ENCODE measurements at regions not wholly inside any gene's neighbourhood (a gene's known extent, or its start where the extent isn't known, plus 50 kb on each side); places are given as distances from the start of the nearest gene placed in this dataset.

GRCh38 chr2:16478434-16479210 lies 187.0 kb downstream of the CYRIA start:
- Histone ChIP-seq H3K79me2 (replicated peaks; ENCODE audit: insufficient read depth, low read length) (no peaks in the 10 kb centered on the region), H3K36me3 (ENCODE audit: insufficient read depth, low read length) (no peaks in the 10 kb centered on the region), H2AFZ (ENCODE audit: low read depth, low read length) (no peak overlapping the region), H4K20me1 (ENCODE audit: insufficient read depth) (no peaks in the 10 kb centered on the region), H3K27me3 (ENCODE audit: insufficient read depth, low read depth, low read length) (no peaks in the 10 kb centered on the region), H3K9me3 (ENCODE audit: low read length) (no peaks in the 10 kb centered on the region), H3K4me3 (ENCODE audit: low read length) (no peak overlapping the region), H3K9me2 (ENCODE audit: insufficient read depth, low read length) (no peaks in the 10 kb centered on the region), H3F3A (ENCODE audit: insufficient read depth, low read length, poor library complexity, severe bottlenecking) (no peaks in the 10 kb centered on the region), H3K27ac (ENCODE audit: low read length) (no peak overlapping the region), H3K9ac (ENCODE audit: low read length) (no peak overlapping the region), H3K4me2 (ENCODE audit: low read length) (no peak overlapping the region)
- TF ChIP-seq TAF1 (IDR thresholded peaks at IDR 0.05; ENCODE audit: low read depth) (no peak), POLR2AphosphoS5 (IDR thresholded peaks at IDR 0.05) (no peak), MXI1 (conservative IDR thresholded peaks at IDR 0.05; ENCODE audit: poor library complexity, severe bottlenecking) (no peak), RAD21 (conservative IDR thresholded peaks at IDR 0.05) (no peak), SMC3 (conservative IDR thresholded peaks at IDR 0.05; ENCODE audit: poor library complexity) (no peak), CTCF (IDR thresholded peaks at IDR 0.05; ENCODE audit: poor library complexity, severe bottlenecking) (no peak), REST (IDR thresholded peaks at IDR 0.05; ENCODE audit: borderline replicate concordance) (no peak), EZH2 (IDR thresholded peaks at IDR 0.05; ENCODE audit: borderline replicate concordance, insufficient read depth, low read length, poor library complexity, severe bottlenecking) (no peak)

- no peaks in the 10 kb centered on the region for H3K9me2 ChIP-seq (ENCODE audit: insufficient read depth, low read length)
- H4K20me1 ChIP-seq (ENCODE audit: insufficient read depth), result no peaks in the 10 kb centered on the region
- H3K4me3 ChIP-seq (ENCODE audit: low read length), result no peak overlapping the region
- H3K4me2 ChIP-seq (ENCODE audit: low read length), result no peak overlapping the region
- H3K9me3 ChIP-seq (ENCODE audit: low read length), result no peaks in the 10 kb centered on the region
- no peaks in the 10 kb centered on the region for H3K36me3 ChIP-seq (ENCODE audit: insufficient read depth, low read length)
- no peak for TF ChIP-seq RAD21 (conservative IDR thresholded peaks at IDR 0.05)
- H3K27me3 ChIP-seq (ENCODE audit: insufficient read depth, low read depth, low read length), result no peaks in the 10 kb centered on the region
- no peak overlapping the region for H2AFZ ChIP-seq (ENCODE audit: low read depth, low read length)
- H3K79me2 ChIP-seq (replicated peaks; ENCODE audit: insufficient read depth, low read length), result no peaks in the 10 kb centered on the region
- H3K27ac ChIP-seq (ENCODE audit: low read length), result no peak overlapping the region
- H3K9ac ChIP-seq (ENCODE audit: low read length), result no peak overlapping the region
- H3F3A ChIP-seq (ENCODE audit: insufficient read depth, low read length, poor library complexity, severe bottlenecking), result no peaks in the 10 kb centered on the region
Observed at GRCh38 chr2:16477648-16478047, 188.0 kb downstream of the CYRIA start.

- TF ChIP-seq TAF1 (IDR thresholded peaks at IDR 0.05; ENCODE audit: low read depth), result no peak
- Histone ChIP-seq H3K27me3 (ENCODE audit: insufficient read depth, low read depth, low read length) (no peaks in the 10 kb centered on the region), H3K4me2 (ENCODE audit: low read length) (no peak overlapping the region), H3K9ac (ENCODE audit: low read length) (no peak overlapping the region), H3K4me3 (ENCODE audit: low read length) (no peak overlapping the region), H2AFZ (ENCODE audit: low read depth, low read length) (no peak overlapping the region), H3K9me2 (ENCODE audit: insufficient read depth, low read length) (no peaks in the 10 kb centered on the region), H3K79me2 (replicated peaks; ENCODE audit: insufficient read depth, low read length) (no peaks in the 10 kb centered on the region), H3F3A (ENCODE audit: insufficient read depth, low read length, poor library complexity, severe bottlenecking) (no peaks in the 10 kb centered on the region), H3K27ac (ENCODE audit: low read length) (no peak overlapping the region), H3K36me3 (ENCODE audit: insufficient read depth, low read length) (no peaks in the 10 kb centered on the region), H4K20me1 (ENCODE audit: insufficient read depth) (no peaks in the 10 kb centered on the region), H3K9me3 (ENCODE audit: low read length) (no peaks in the 10 kb centered on the region)
Observed at GRCh38 chr2:16476866-16477265, 188.8 kb downstream of the CYRIA start.
